GM12878 (cell line): ENCODE measurements at regions not wholly inside any gene's neighbourhood (a gene's known extent, or its start where the extent isn't known, plus 50 kb on each side); places are given as distances from the start of the nearest gene placed in this dataset.

ENCODE experiments used
- ATAC-seq: fragments of 200-7000 bp; cut with Tn5 transposase; 3 replicates; pipeline ENCODE4 v1.9.1; 2020; ENCODE audit warnings: mild to moderate bottlenecking, moderate library complexity
- BruUV-seq: library from RNA; stranded (reverse); fragments of 400-500 nt; replicated peaks from 2 replicates; lab custom pipeline; 2021; lab: Mats Ljungman, UMichigan
- CTCF ChIA-PET: fragments of 300-600 bp; sonication (Branson Sonifier 250); formaldehyde crosslinking; extraction: SDS; loops from one replicate; lab custom pipeline; 2021; ENCODE audit warnings: inconsistent platforms; lab: Yijun Ruan, JAX
- POLR2A ChIA-PET: fragments of 350-600 bp; formaldehyde crosslinking; extraction: SDS; loops from one replicate; lab custom pipeline; 2021; ENCODE audit warnings: inconsistent platforms; lab: Charles Lee
- RAD21 ChIA-PET: fragments of 300-600 bp; sonication (Branson Sonifier 250); formaldehyde crosslinking; loops from one replicate; lab custom pipeline; 2023; ENCODE audit warnings: antibody characterized with exemption; ENCODE audit not compliant: unreplicated experiment; lab: Charles Lee
- SMC1A ChIA-PET: fragments of 300-600 bp; sonication (Branson Sonifier 250); formaldehyde crosslinking; loops from one replicate; lab custom pipeline; 2023; ENCODE audit not compliant: unreplicated experiment, uncharacterized antibody; lab: Charles Lee
- DNase-seq: peaks from one replicate; pipeline ENCODE4 v3.0.0-alpha.2; 2011; ENCODE audit warnings: low read depth, low spot score
- FAIRE-seq: peaks from 3 replicates; lab custom pipeline; 2011; peaks lifted over from hg19 to GRCh38; lab: Jason Lieb, UNC
- H2AFZ ChIP-seq: 2 replicates; pipeline ENCODE4 v1.6.0; 2011; ENCODE audit warnings: low read depth, low read length, control low read depth; ENCODE audit not compliant: control insufficient read depth
- H3K27ac ChIP-seq: 2 replicates; pipeline ENCODE4 v1.5.1; 2011; ENCODE audit warnings: control low read depth; ENCODE audit not compliant: control insufficient read depth, insufficient read depth
- H3K27me3 ChIP-seq, 2 experiments: replicated peaks in 1 of 2; 2 replicates each; pipeline versions ENCODE4 v1.6.0 to v1.6.1; 2011; ENCODE audit warnings: low read length in 1 of 2; ENCODE audit not compliant: control insufficient read depth in 2 of 2, insufficient read depth in 2 of 2
- H3K36me3 ChIP-seq, 2 experiments: 2 replicates each; pipeline ENCODE4 v1.5.1; 2011; ENCODE audit warnings: low read length in 1 of 2; ENCODE audit not compliant: control insufficient read depth in 2 of 2, insufficient read depth in 2 of 2
- H3K4me1 ChIP-seq: 2 replicates; pipeline ENCODE4 v1.6.1; 2011; ENCODE audit warnings: mild to moderate bottlenecking, low read length, moderate library complexity, mixed read lengths; ENCODE audit not compliant: control insufficient read depth, insufficient read depth
- H3K4me2 ChIP-seq: 2 replicates; pipeline ENCODE4 v1.6.0; 2011; ENCODE audit warnings: control low read depth; ENCODE audit not compliant: control insufficient read depth, insufficient read depth
- H3K4me3 ChIP-seq: fragments of 200-600 bp; sonication (generic); 2 replicates; pipeline ENCODE4 v1.5.1; 2016
- H3K79me2 ChIP-seq: 2 replicates; pipeline ENCODE4 v1.6.0; 2011; ENCODE audit warnings: low read length; ENCODE audit not compliant: control insufficient read depth, insufficient read depth
- H3K9ac ChIP-seq: 2 replicates; pipeline ENCODE4 v1.8.0; 2011; ENCODE audit warnings: low read length, control low read depth, mixed read lengths; ENCODE audit not compliant: control insufficient read depth, insufficient read depth
- H3K9me3 ChIP-seq: replicated peaks from 3 replicates; pipeline ENCODE4 v1.5.1; 2011; ENCODE audit warnings: mild to moderate bottlenecking, low read length; ENCODE audit not compliant: control insufficient read depth, insufficient read depth
- H4K20me1 ChIP-seq: 2 replicates; pipeline ENCODE4 v1.6.0; 2011; ENCODE audit not compliant: control insufficient read depth, insufficient read depth
- ATF7 ChIP-seq: fragments of 450-650 bp; IDR thresholded peaks from 2 replicates; pipeline ENCODE4 v1.6.1; 2016; ENCODE audit warnings: low read depth, mild to moderate bottlenecking
- CREM ChIP-seq: IDR thresholded peaks from 2 replicates; pipeline ENCODE4 v1.6.1; 2014; ENCODE audit warnings: antibody characterized with exemption, low read depth
- HDGF ChIP-seq: fragments of 450-650 bp; IDR thresholded peaks from 2 replicates; pipeline ENCODE4 v1.6.1; 2016; ENCODE audit warnings: antibody characterized with exemption
- KAT2A ChIP-seq: conservative IDR thresholded peaks from 2 replicates; pipeline ENCODE4 v1.6.1; 2011; ENCODE audit warnings: low read depth, low read length; ENCODE audit not compliant: control insufficient read depth
- MEF2A ChIP-seq: IDR thresholded peaks from 2 replicates; pipeline ENCODE4 v1.6.1; 2011; ENCODE audit warnings: low read depth, mild to moderate bottlenecking, low read length, moderate library complexity; ENCODE audit not compliant: insufficient read depth
- NFXL1 ChIP-seq: fragments of 450-650 bp; IDR thresholded peaks from 2 replicates; pipeline ENCODE4 v1.6.1; 2017; ENCODE audit warnings: antibody characterized with exemption, mild to moderate bottlenecking, borderline replicate concordance
- NFYB ChIP-seq: IDR thresholded peaks from 2 replicates; pipeline ENCODE4 v1.6.1; 2011; ENCODE audit warnings: low read depth, mild to moderate bottlenecking, low read length, improper control_type of control experiment, moderate library complexity; ENCODE audit not compliant: insufficient read depth
- NR2C1 ChIP-seq: fragments of 450-650 bp; IDR thresholded peaks from 2 replicates; pipeline ENCODE4 v1.6.1; 2017; ENCODE audit warnings: antibody characterized with exemption, mild to moderate bottlenecking, moderate library complexity
- RB1 ChIP-seq: fragments of 450-650 bp; formaldehyde crosslinking; IDR thresholded peaks from 2 replicates; pipeline ENCODE4 v1.6.1; 2017; ENCODE audit warnings: mild to moderate bottlenecking, borderline replicate concordance
- RBBP5 ChIP-seq: fragments of 200-600 bp; sonication (generic); conservative IDR thresholded peaks from 2 replicates; pipeline ENCODE4 v1.6.1; 2016
- SMAD1 ChIP-seq: fragments of 450-650 bp; IDR thresholded peaks from 2 replicates; pipeline ENCODE4 v1.6.1; 2018; ENCODE audit warnings: mild to moderate bottlenecking, low read depth; ENCODE audit not compliant: partially characterized antibody
- SP1 ChIP-seq: IDR thresholded peaks from one replicate; pipeline ENCODE4 v1.6.1; 2011; ENCODE audit warnings: low read depth, low read length
- SRF ChIP-seq, 2 experiments: IDR thresholded peaks; 2 replicates each; pipeline ENCODE4 v1.6.1; 2011; ENCODE audit warnings: low read depth in 2 of 2, low read length in 2 of 2, mild to moderate bottlenecking in 1 of 2, moderate library complexity in 1 of 2
- TCF12 ChIP-seq: IDR thresholded peaks from 2 replicates; pipeline ENCODE4 v1.6.1; 2011; ENCODE audit warnings: low read depth, mild to moderate bottlenecking, low read length
- YBX1 ChIP-seq: fragments of 450-650 bp; IDR thresholded peaks from 2 replicates; pipeline ENCODE4 v1.6.1; 2016; ENCODE audit warnings: antibody characterized with exemption
- WGBS: methylation state at CpG from one replicate; pipeline ENCODE4 v1.1.6; 2016; ENCODE audit warnings: low lambda C conversion rate; ENCODE audit not compliant: insufficient replicate concordance, insufficient coverage; ENCODE audit errors: missing lambda C conversion rate; 5-methylcytosine and 5-hydroxymethylcytosine counted together
- in situ Hi-C: fragments of 300-500 bp; cut with MboI; formaldehyde crosslinking; loops from 9 replicates; pipeline ENCODE4 v1.14.3; 2018; ENCODE audit warnings: mixed read lengths
- intact Hi-C: fragments of 100-400 bp; cut with micrococcal nuclease; formaldehyde crosslinking; loops from one replicate; pipeline ENCODE4 v1.14.2; 2022; ENCODE audit not compliant: unreplicated experiment
- TF ChIP-seq, protein P1 (sequence below): IDR thresholded peaks from 2 replicates; pipeline ENCODE4 v1.6.1; 2011; ENCODE audit warnings: borderline replicate concordance, low read depth, mild to moderate bottlenecking, moderate library complexity, low read length; ENCODE audit not compliant: insufficient read depth, poor library complexity, severe bottlenecking
- TF ChIP-seq, protein P2 (sequence below): fragments of 450-650 bp; IDR thresholded peaks from 2 replicates; pipeline ENCODE4 v1.6.1; 2016; ENCODE audit warnings: mild to moderate bottlenecking
- TF ChIP-seq, protein P3 (sequence below): IDR thresholded peaks from 2 replicates; pipeline ENCODE4 v1.6.1; 2011; ENCODE audit warnings: borderline replicate concordance, low read depth, mild to moderate bottlenecking, moderate library complexity, mixed read lengths, low read length; ENCODE audit not compliant: insufficient read depth; ENCODE audit errors: extremely low read length
- TF ChIP-seq, protein P4 (sequence below): IDR thresholded peaks from 2 replicates; pipeline ENCODE4 v1.6.1; 2011; ENCODE audit warnings: mild to moderate bottlenecking, low read depth, low read length, moderate library complexity; ENCODE audit not compliant: insufficient replicate concordance
- TF ChIP-seq, protein P5 (sequence below): IDR thresholded peaks from 2 replicates; pipeline ENCODE4 v1.6.1; 2011; ENCODE audit warnings: low read depth, low read length, improper control_type of control experiment, borderline replicate concordance

DNA sequence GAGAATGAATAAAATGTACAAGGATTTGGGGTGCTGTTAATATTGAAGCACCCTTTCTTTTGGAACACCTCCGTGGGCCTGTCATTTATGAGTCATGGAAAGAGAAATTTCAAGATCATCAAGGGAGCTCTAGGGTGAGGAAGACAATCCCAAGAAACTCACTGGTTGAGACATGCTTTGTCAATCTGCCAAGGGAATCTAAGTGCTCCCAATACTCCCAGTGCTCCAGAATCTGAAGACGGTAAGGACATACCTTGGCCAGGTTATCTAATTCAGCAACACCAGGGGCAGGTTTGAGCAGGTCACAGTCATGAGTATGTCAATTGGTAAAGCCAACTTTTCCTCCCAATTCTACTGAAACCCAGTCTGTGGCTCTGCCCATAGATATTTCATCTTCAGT is 556.4 kb upstream of the CPEB2 start:
- no peak overlapping the region for H3K4me2 ChIP-seq

More for the DNA sequence above, 556.4 kb upstream of the CPEB2 start:
- TF ChIP-seq SMAD1 (no peak), KAT2A (no peak), RBBP5 (no peak), HDGF (no peak), YBX1 (no peak), ATF7 (no peak), TCF12 (no peak), NR2C1 (no peak), NFXL1 (no peak), SP1 (no peak), CREM (no peak), NFYB (no peak), MEF2A (no peak), RB1 (no peak), SRF (IDR thresholded peaks at IDR 0.05; ENCODE audit: low read depth in 2 of 2, low read length in 2 of 2) (no peak)
- TF ChIP-seq, protein P1, sequence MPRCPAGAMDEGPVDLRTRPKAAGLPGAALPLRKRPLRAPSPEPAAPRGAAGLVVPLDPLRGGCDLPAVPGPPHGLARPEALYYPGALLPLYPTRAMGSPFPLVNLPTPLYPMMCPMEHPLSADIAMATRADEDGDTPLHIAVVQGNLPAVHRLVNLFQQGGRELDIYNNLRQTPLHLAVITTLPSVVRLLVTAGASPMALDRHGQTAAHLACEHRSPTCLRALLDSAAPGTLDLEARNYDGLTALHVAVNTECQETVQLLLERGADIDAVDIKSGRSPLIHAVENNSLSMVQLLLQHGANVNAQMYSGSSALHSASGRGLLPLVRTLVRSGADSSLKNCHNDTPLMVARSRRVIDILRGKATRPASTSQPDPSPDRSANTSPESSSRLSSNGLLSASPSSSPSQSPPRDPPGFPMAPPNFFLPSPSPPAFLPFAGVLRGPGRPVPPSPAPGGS: no peak
- TF ChIP-seq, protein P2, sequence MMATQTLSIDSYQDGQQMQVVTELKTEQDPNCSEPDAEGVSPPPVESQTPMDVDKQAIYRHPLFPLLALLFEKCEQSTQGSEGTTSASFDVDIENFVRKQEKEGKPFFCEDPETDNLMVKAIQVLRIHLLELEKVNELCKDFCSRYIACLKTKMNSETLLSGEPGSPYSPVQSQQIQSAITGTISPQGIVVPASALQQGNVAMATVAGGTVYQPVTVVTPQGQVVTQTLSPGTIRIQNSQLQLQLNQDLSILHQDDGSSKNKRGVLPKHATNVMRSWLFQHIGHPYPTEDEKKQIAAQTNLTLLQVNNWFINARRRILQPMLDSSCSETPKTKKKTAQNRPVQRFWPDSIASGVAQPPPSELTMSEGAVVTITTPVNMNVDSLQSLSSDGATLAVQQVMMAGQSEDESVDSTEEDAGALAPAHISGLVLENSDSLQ: no peak
- TF ChIP-seq, protein P3, sequence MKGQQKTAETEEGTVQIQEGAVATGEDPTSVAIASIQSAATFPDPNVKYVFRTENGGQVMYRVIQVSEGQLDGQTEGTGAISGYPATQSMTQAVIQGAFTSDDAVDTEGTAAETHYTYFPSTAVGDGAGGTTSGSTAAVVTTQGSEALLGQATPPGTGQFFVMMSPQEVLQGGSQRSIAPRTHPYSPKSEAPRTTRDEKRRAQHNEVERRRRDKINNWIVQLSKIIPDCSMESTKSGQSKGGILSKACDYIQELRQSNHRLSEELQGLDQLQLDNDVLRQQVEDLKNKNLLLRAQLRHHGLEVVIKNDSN: no peak
- TF ChIP-seq, protein P4, sequence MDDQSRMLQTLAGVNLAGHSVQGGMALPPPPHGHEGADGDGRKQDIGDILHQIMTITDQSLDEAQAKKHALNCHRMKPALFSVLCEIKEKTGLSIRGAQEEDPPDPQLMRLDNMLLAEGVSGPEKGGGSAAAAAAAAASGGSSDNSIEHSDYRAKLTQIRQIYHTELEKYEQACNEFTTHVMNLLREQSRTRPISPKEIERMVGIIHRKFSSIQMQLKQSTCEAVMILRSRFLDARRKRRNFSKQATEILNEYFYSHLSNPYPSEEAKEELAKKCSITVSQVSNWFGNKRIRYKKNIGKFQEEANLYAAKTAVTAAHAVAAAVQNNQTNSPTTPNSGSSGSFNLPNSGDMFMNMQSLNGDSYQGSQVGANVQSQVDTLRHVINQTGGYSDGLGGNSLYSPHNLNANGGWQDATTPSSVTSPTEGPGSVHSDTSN: no peak
- TF ChIP-seq, protein P5, sequence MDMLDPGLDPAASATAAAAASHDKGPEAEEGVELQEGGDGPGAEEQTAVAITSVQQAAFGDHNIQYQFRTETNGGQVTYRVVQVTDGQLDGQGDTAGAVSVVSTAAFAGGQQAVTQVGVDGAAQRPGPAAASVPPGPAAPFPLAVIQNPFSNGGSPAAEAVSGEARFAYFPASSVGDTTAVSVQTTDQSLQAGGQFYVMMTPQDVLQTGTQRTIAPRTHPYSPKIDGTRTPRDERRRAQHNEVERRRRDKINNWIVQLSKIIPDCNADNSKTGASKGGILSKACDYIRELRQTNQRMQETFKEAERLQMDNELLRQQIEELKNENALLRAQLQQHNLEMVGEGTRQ: no peak
- Histone ChIP-seq H3K79me2 (no peaks in the 10 kb centered on the region), H3K36me3 (no peaks in the 10 kb centered on the region), H3K4me3 (no peak overlapping the region), H2AFZ (no peak overlapping the region), H3K9me3 (no peaks in the 10 kb centered on the region), H3K4me1 (no peaks in the 10 kb centered on the region), H3K27ac (no peak overlapping the region), H3K9ac (no peak overlapping the region), H4K20me1 (no peaks in the 10 kb centered on the region), H3K27me3 (no peaks in the 10 kb centered on the region)
- no peak for DNase-seq
- POLR2A ChIA-PET: no interaction called here
- CTCF ChIA-PET: interaction anchor here (1.9 kb wide), 1 partner anchor 14 kb away, joined by 4 read pairs; no protein-coding TSS in a partner anchor
- SMC1A ChIA-PET: interaction anchor here (0.6 kb wide), 1 partner anchor 388 kb away, joined by 3 read pairs; no protein-coding TSS in a partner anchor
- BruUV-seq: no TSS peak
- FAIRE-seq: no peak
- in situ Hi-C loops (no loop called here), intact Hi-C loops (no loop called here)
- RAD21 ChIA-PET: no interaction called here
- WGBS: 24% methylated on average over 2 of the region's 2 CpGs
- no peak for ATAC-seq
